HG02678 (cell line): ENCODE measurements at regions not wholly inside any gene's neighbourhood (a gene's known extent, or its start where the extent isn't known, plus 50 kb on each side); places are given as distances from the start of the nearest gene placed in this dataset.
"Not testable (repeated sequence)": the region's sequence is repeated elsewhere in the genome, so short reads cannot be mapped to it uniquely, and the experiment has no call there.

Experiments
- ATAC-seq: cut with Tn5 transposase; IDR thresholded peaks from one replicate; pipeline ENCODE4 v1.9.1; 2021; ENCODE audit warnings: mild to moderate bottlenecking, moderate library complexity; ENCODE audit not compliant: unreplicated experiment

GRCh38 chr5:164253764-164254163, 748.3 kb downstream of the MAT2B start:
- no peak for ATAC-seq

- ATAC-seq = no peak
Measured at GRCh38 chr5:164255598-164256213, 750.3 kb downstream of the MAT2B start.

- no peak for ATAC-seq
Measured at GRCh38 chr5:164256351-164256750, 750.9 kb downstream of the MAT2B start.

GRCh38 chr5:164256954-164257353, 751.5 kb downstream of the MAT2B start:
- no peak for ATAC-seq

GRCh38 chr5:164265566-164265965, 760.1 kb downstream of the MAT2B start:
- ATAC-seq = no peak

GRCh38 chr5:164266571-164266970, 761.2 kb downstream of the MAT2B start:
- ATAC-seq = no peak

GRCh38 chr5:164277720-164278119, 772.3 kb downstream of the MAT2B start:
- ATAC-seq = no peak

GRCh38 chr5:164289526-164289925, 784.1 kb downstream of the MAT2B start:
- no peak for ATAC-seq

GRCh38 chr5:164296603-164297080, 791.2 kb downstream of the MAT2B start:
- no peak for ATAC-seq

GRCh38 chr5:164298165-164298564, 792.7 kb downstream of the MAT2B start:
- no peak for ATAC-seq

- ATAC-seq = no peak
Measured at GRCh38 chr5:164300295-164300694, 794.9 kb downstream of the MAT2B start.

GRCh38 chr5:164301136-164301535, 795.7 kb downstream of the MAT2B start:
- ATAC-seq = no peak

GRCh38 chr5:164301708-164302107, 796.3 kb downstream of the MAT2B start:
- ATAC-seq = no peak

- ATAC-seq = no peak
Measured at GRCh38 chr5:164302533-164303235, 797.3 kb downstream of the MAT2B start.

GRCh38 chr5:164303646-164304215, 798.3 kb downstream of the MAT2B start:
- ATAC-seq = no peak

- no peak for ATAC-seq
Measured at GRCh38 chr5:164306662-164307061, 801.2 kb downstream of the MAT2B start.

GRCh38 chr5:164312801-164313200, 807.4 kb downstream of the MAT2B start:
- ATAC-seq = no peak

- no peak for ATAC-seq
Measured at GRCh38 chr5:164317676-164318075, 812.3 kb downstream of the MAT2B start.

- ATAC-seq = no peak
Measured at GRCh38 chr5:164319161-164319560, 813.7 kb downstream of the MAT2B start.

GRCh38 chr5:164324239-164324638, 818.8 kb downstream of the MAT2B start:
- no peak for ATAC-seq

GRCh38 chr5:164326219-164326618, 820.8 kb downstream of the MAT2B start:
- peak; percentile 56 for ATAC-seq

- not testable (repeated sequence) for ATAC-seq
Measured at GRCh38 chr5:164327166-164327565, 821.7 kb downstream of the MAT2B start.
